ENCODE measurements at regions not wholly inside any gene's neighbourhood (a gene's known extent, or its start where the extent isn't known, plus 50 kb on each side); places are given as distances from the start of the nearest gene placed in this dataset.

GRCh38 chr13:48603375-48603774 lies 50.4 kb upstream of the CYSLTR2 start:
- ATAC-seq (no peak), DNase-seq (no peak)
- H3K27ac Mint-ChIP-seq: no peak overlapping the region
- H3K4me3 Mint-ChIP-seq: no peak overlapping the region
- peaks cover 0 to 11% of the 10 kb centered on the region in 2 donors for H3K9me3 Mint-ChIP-seq
- H3K27me3 Mint-ChIP-seq: no peaks in the 10 kb centered on the region
- H3K4me1 Mint-ChIP-seq: peaks cover 8% of the 10 kb centered on the region
